CD4-positive, alpha-beta T cell treated with Interleukin-12 subunit alpha and Interleukin-12 subunit beta, for 1 hour (primary cell): ENCODE measurements at regions not wholly inside any gene's neighbourhood (a gene's known extent, or its start where the extent isn't known, plus 50 kb on each side); places are given as distances from the start of the nearest gene placed in this dataset.

ENCODE experiments used
- DNase-seq: peaks from one replicate; pipeline ENCODE4 v3.0.0-alpha.2; 2020

- DNase-seq = no peak
Measured at GRCh38 chr10:112002206-112002605, 181.4 kb downstream of the GPAM start.

GRCh38 chr10:112004075-112004474, 179.5 kb downstream of the GPAM start:
- DNase-seq = no peak

DNA sequence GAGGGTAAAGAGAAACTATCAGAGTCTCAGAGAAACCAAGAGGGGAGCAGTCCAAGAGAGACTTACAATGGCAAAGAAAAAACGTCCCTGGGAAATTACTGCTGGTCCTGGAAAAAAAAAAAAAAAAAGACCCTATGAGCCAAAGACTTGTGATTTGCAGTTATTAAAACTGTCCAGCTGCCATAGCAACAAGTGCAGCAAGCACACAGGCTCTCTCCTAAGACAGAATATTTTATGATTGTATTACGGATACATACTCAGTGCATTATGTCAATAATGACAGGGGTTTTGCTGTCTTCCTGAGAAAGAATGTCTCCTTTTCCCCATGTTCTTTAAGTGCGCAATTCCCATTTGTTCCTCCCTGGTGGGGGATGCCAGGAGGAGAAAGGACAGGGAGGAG, 178.5 kb downstream of the GPAM start:
- DNase-seq = no peak

DNA sequence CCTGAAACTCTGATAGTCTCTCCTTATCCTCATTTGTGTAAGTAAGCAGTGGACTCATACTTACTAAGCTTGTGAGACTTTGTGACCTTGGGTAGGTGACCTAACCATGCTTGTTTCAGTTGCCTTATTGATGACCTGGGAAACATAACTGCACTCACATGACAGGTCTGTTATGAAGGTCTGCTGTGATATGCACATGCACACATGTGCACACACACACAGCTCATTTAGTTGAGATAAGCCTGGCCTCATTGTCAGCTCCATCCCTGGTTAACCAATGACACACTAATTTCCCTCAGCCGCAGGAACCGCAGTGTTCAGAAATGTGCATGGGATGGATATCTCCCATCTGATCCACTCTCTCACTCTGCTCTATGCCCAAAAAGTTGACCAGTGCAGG, 177.2 kb downstream of the GPAM start:
- no peak for DNase-seq

DNA sequence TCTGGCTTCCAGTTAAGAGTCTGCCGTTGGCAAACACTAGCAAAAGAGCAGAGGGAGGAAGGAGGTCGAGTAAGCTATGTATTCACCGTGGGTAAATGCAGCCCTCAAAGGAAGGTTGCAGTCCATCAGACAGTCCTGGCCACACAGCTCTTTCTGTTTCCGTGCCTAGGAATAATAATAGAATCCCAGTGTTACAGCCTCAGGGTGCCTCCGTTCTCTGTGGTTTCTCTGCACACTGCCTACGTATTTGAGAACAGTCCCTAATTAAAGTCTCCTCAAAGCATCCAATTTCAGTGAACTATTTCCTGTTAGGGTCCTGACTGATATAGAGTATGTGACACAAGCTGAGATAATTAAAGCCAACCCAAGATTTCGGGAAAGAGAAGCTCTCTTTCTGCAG, 176.7 kb downstream of the GPAM start:
- no peak for DNase-seq

DNA sequence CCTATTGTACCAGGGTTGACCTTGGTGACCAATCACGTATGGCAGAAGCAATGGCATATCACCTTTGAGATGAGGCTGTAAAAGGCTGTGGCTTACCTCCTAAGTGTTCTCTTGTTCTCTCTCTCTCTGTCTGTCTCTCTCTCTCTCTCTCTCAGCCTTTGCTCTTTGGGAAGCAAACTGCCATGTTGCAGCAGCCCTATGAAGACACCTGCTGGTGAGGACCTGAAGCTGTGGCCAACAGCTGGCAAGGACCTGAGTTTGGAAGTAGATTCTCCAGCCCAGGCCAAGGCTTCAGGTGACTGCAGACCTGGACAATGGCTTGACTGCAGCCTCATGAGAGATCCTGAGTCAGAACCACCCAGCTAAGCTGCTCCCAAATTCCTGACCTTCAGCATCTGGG, 161.4 kb downstream of the GPAM start:
- no peak for DNase-seq

DNA sequence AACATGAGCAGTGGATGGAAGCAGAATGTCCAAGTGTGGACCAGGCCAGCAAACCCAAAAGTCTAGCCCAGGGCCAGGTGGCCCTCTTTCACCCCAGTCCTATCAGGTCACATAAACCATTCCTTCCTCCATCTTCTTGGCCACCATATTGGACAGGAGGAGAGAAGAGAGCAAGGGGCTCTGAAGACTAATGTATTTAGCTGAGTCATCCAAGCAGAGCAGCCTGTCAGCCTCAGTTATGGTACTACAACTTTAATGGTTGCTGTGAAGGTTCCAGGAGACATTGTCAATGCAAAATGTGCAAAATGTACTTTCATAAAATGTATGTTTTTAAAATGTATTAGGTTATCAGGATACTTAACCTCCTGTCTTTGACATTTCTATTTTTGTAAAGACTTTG, 159.5 kb downstream of the GPAM start:
- no peak for DNase-seq

- DNase-seq = no peak
Measured at GRCh38 chr10:112025228-112025627, 158.3 kb downstream of the GPAM start.

DNA sequence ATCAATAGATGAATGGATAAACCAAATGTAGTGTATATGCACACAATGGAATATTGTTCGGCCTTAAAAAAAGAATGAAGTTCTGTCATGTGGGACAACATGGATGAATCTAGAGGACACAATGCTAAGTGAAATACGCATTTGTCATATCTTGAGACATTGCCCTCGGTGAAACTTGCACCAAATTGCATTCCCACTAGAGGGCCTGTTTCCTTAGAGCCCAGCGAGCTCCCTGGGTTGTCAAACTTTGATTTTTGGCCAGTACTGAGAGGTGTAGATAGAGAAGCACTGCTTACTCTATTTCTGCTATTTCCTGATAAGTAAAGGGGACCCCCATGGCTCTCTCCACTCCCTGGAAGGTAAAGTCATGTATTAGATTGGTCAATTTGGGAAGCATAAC, 157.1 kb downstream of the GPAM start:
- no peak for DNase-seq

DNA sequence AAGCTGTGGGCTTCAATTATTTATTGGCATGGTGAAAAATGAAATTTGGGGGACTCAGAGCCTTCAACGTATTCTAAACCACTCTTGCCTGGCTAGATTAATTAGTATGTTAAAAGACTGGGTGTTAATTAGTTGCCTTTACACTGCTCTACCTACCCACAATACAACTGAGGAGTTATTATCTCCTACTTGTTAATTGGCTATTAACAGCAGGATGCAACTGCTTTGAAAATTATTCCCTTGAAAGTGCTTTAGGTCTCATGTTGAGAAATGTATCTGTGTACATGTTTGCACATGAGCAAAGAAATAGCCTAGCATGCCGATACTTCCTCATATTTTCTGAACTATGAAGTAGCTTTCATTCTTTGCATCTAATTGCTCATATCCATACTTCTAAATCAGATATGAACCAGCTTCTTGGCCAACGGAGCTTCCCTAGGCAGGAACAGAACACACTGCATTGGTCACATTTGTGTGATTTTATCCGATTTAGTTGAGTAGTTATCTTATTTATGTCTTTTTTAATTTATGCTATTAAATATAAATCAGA, 155.8 kb downstream of the GPAM start:
- DNase-seq = no peak

GRCh38 chr10:112030431-112030830, 153.1 kb downstream of the GPAM start:
- no peak for DNase-seq

DNA sequence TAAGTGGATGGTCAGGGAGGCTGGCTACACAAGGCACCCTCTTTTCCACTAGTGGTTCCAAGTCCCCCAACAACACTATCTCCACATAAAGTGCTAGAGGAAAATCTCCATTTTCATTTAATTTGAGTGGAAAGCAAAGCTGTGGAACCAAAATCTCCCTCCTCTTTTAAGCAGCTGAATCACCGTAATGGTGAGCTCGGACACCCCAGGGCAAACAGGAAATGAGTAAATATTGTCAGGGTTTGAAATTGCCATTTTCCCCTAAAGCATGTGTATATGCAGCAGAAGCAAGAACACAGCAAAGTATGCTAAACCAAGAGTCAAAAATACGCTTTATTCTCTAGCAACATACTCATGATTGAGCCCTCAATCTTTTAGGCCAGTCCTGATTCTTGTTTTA, 143.7 kb downstream of the GPAM start:
- no peak for DNase-seq

DNA sequence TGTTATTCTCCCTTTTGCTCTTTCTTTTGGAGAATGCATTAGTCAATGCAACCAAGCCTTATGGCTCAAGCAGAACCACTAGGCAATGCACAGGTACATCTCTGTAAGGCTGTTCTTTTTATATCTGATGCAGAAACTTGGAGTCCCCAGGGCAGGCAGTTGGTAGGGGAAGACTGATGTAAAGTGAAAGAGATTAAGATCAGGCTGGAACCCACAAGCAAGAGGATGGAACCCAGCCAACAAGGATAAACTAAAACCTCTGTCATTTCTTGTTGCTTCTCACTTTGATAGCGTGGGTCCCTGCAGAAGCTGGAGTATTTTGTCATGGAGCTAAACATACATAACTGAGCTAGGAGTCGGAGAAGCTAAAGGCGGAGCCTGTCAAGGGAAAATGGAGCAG, 142.9 kb downstream of the GPAM start:
- DNase-seq = no peak

GRCh38 chr10:112045938-112046337, 137.6 kb downstream of the GPAM start:
- no peak for DNase-seq

- DNase-seq = no peak
Measured at GRCh38 chr10:112047674-112048073, 135.9 kb downstream of the GPAM start.

GRCh38 chr10:112052166-112052565, 131.4 kb downstream of the GPAM start:
- no peak for DNase-seq

DNA sequence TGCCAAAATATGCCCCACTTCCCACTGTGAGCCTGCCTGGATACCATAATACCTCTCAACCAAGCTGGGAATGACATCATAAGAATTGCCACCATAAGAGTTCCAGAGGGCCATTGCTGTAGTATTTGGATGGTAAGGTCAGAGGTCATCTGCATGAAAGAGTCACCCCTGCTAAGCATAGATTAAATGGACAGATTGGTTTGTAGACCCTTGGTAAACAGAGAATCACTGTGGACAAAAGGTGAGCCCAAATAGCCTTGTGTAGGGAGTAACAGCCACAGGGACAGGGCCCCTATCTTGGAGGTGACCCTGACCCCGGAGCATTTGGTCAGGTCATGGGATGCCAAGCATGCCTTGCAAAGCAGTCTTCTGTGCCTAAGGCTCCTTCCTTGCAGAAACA, 129.7 kb downstream of the GPAM start:
- no peak for DNase-seq

DNA sequence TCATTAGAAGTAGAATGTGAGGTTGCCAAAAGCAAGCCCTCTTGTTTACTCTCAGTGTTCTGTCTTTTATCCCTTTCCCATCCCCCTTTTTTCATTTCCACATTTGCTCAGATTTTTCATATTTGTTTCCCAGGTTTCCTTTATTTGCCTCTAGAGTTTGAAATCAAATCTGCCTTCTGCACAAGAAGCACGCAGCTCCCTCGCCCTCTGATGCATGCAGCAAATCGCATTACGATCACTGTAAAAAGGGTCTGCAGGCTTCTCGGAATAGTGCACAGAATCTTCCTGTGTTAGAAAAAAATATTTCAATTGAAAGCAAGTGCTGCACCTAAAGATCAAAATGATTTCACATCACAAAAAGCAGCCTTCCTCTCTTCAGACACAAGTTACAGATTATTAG, 129.0 kb downstream of the GPAM start:
- no peak for DNase-seq

DNA sequence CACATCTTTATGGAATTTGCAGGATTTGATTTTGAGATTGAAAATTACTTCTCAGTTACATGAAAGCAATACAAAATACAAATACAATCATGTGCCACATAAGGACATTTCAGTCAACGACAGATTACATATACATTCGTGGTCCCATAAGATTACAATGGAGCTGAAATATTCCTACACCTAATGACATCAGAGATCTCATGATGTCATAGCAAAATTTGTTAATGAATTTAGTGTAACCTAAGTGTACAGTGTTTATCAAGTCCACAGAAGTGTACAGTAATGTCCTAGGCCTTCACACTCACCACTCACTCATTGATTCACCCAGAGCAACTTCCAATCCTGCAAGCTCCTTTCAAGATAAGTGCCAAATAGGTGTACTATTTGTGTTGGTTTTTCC, 126.5 kb downstream of the GPAM start:
- no peak for DNase-seq

DNA sequence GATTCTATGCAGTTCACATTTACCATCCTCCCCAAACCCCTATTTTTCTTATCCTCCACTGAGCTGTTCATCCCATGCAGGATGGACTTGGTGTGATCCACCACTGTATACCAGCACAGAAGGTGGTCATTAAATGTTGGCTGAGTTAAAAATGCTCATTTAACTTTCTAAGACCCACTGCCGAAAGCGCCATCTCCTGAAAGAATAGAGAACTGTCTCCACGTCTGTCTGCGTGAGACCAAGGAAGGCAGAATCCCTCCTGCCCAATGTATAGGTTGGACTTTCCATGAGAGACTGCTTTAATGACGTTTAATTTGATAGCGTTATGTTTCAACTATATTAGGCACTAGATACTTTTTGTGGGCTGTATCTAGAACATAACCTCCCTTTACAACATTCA, 124.3 kb downstream of the GPAM start:
- no peak for DNase-seq

DNA sequence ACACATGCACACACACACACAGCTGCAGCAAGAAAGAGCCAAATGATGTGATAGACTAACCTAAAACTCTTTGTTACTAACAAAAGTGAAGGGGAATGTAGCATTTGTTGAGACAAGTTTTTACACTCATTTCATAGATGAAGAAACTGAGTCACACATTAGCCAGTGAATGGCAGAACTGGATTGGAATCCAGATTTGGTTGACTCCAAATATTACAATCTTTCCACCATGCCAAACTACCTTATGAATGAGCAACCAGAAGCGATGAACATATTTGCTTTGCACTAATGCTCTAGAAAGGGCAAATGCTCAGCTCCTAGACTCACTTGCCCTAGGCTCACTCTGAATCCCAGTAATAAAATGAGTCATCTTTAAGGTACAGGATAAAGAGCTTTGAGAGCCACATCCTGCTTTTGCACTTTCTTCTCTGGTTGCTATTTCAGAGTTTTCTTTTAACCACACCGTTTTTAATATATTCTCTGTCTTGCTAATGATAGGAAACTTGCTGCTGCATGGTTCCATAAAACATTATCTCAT, 111.9 kb downstream of the GPAM start:
- DNase-seq = no peak

DNA sequence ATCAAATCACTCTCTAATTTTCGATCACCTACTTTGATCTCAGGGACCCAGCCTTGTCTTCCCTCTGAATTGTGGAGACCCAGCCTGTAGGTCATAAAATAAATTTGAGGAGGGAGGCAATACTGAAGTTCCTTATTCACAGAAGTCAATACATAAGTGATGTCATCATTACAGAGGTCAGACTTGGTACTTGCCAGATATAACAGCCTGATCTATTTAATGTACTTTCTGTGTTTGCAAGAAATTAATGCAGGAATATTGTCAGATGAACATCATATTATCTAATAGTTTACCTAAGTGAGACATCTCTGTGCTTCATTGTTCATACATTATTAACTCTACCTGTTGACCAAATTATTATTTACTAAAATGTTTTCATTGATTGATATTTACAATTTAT, 105.6 kb downstream of the GPAM start:
- DNase-seq = no peak

GRCh38 chr10:112080231-112080630, 103.3 kb downstream of the GPAM start:
- no peak for DNase-seq

GRCh38 chr10:112082120-112082519, 101.4 kb downstream of the GPAM start:
- no peak for DNase-seq

GRCh38 chr10:112083472-112083871, 100.1 kb downstream of the GPAM start:
- DNase-seq = no peak
